Neutrophil (primary cell): ENCODE measurements at regions not wholly inside any gene's neighbourhood (a gene's known extent, or its start where the extent isn't known, plus 50 kb on each side); places are given as distances from the start of the nearest gene placed in this dataset.
A peak's percentile ranks its signal among the peaks of the same experiment; 100 is the strongest.
"Not testable (repeated sequence)": the region's sequence is repeated elsewhere in the genome, so short reads cannot be mapped to it uniquely, and the experiment has no call there.

Experiments
- H3K27ac ChIP-seq: fragments of 200-600 bp; sonication (generic); 2 replicates; pipeline ENCODE4 v1.5.1; 2016; ENCODE audit warnings: mild to moderate bottlenecking, moderate library complexity
- H3K27me3 ChIP-seq: fragments of 200-600 bp; sonication (generic); 2 replicates; pipeline ENCODE4 v1.6.0; 2016; ENCODE audit warnings: mild to moderate bottlenecking
- H3K36me3 ChIP-seq: fragments of 200-600 bp; sonication (generic); 2 replicates; pipeline ENCODE4 v1.5.1; 2017
- H3K4me1 ChIP-seq, 2 experiments: fragments of 200-600 bp in 1 of 2; sonication (generic) in 1 of 2; 1 replicate in 1 of 2; 2 replicates in 1 of 2; pipeline versions ENCODE4 v1.5.1 to v1.6.1; 2013 to 2016; ENCODE audit warnings: low read depth in 1 of 2, low read length in 1 of 2, mild to moderate bottlenecking in 1 of 2, moderate library complexity in 1 of 2; ENCODE audit not compliant: control insufficient read depth in 1 of 2, insufficient read depth in 1 of 2
- H3K4me3 ChIP-seq, 2 experiments: fragments of 200-600 bp in 1 of 2; sonication (generic) in 1 of 2; 1 replicate in 1 of 2; 2 replicates in 1 of 2; pipeline ENCODE4 v1.5.1; 2013 to 2016; ENCODE audit warnings: low read depth in 1 of 2, low read length in 1 of 2, mild to moderate bottlenecking in 1 of 2, moderate library complexity in 1 of 2
- H3K9me3 ChIP-seq: fragments of 200-600 bp; sonication (generic); 2 replicates; pipeline ENCODE4 v1.5.1; 2016
- TF ChIP-seq, protein P1 (sequence below): fragments of 200-600 bp; sonication (generic); IDR thresholded peaks from 2 replicates; pipeline ENCODE4 v1.5.1; 2016; ENCODE audit warnings: antibody characterized with exemption

DNA sequence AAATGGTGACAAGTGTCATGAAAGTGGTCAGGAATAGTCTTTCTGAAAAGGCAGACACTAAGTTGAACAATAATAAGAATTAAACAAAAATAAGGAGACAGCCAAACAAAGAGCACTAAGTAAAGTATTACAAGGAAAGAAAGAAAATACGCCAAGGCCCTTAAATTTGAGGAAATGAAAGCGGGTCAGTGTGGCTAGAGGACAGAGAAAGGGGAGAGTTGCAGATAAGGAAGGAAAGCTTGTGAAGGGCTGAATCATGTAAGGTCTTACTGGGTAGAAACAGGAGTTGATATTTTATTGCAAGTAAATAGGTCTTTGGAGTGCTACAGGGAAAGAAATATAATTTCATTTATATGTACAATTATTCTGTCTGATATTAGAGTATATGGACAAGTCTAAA is 732.1 kb downstream of the EPHA7 start:
- Histone ChIP-seq H3K4me3 (no peak overlapping the region), H3K27me3 (no peaks in the 10 kb centered on the region), H3K27ac (no peak overlapping the region), H3K4me1 (no peaks in the 10 kb centered on the region), H3K36me3 (no peaks in the 10 kb centered on the region), H3K9me3 (no peaks in the 10 kb centered on the region)
- TF ChIP-seq, protein P1, sequence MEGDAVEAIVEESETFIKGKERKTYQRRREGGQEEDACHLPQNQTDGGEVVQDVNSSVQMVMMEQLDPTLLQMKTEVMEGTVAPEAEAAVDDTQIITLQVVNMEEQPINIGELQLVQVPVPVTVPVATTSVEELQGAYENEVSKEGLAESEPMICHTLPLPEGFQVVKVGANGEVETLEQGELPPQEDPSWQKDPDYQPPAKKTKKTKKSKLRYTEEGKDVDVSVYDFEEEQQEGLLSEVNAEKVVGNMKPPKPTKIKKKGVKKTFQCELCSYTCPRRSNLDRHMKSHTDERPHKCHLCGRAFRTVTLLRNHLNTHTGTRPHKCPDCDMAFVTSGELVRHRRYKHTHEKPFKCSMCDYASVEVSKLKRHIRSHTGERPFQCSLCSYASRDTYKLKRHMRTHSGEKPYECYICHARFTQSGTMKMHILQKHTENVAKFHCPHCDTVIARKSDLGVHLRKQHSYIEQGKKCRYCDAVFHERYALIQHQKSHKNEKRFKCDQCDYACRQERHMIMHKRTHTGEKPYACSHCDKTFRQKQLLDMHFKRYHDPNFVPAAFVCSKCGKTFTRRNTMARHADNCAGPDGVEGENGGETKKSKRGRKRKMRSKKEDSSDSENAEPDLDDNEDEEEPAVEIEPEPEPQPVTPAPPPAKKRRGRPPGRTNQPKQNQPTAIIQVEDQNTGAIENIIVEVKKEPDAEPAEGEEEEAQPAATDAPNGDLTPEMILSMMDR, result no peak

DNA sequence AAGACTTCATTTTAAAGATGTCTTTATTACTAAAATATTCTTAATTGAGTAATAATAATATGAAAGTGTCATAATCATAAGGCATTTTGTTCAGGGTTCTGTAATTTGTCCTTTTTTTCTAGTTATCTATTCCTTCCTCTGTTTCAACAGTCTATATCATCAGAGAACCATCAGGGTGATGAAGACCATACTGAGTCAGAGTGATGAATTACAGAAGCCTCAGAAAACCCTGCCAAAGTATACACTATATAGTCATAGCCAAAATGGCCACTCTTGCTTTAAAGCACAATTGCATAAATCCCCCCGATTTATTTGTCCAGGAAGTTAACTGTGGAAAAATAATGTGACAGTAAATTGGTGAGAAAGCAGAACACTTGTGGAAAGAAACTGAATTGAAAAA is 735.0 kb downstream of the EPHA7 start:
- Histone ChIP-seq H3K4me3 (no peak overlapping the region), H3K4me1 (no peaks in the 10 kb centered on the region), H3K27ac (no peak overlapping the region), H3K36me3 (no peaks in the 10 kb centered on the region), H3K9me3 (no peaks in the 10 kb centered on the region), H3K27me3 (no peaks in the 10 kb centered on the region)
- TF ChIP-seq, protein P1, result no peak

DNA sequence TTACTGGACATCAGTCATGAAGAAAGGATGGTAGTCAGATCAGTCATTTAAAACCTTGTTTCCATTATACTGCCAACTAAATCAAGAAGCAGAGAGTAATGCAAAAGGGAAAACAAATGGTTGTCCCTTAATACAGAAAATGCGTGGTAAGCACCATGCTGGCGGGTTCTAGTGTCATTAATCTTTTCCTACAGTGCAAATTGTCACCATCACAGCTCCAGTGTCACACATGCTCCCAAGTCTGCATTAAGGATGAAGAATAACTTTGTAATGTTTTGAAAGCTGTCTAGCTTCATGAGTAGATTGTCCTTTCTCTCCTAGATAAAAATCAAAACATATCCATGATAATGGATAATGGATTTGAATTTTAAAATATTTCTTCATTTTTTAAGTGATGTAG is 735.6 kb downstream of the EPHA7 start:
- H3K36me3 ChIP-seq, result no peaks in the 10 kb centered on the region
- TF ChIP-seq, protein P1, result no peak
- H3K9me3 ChIP-seq, result no peaks in the 10 kb centered on the region

DNA sequence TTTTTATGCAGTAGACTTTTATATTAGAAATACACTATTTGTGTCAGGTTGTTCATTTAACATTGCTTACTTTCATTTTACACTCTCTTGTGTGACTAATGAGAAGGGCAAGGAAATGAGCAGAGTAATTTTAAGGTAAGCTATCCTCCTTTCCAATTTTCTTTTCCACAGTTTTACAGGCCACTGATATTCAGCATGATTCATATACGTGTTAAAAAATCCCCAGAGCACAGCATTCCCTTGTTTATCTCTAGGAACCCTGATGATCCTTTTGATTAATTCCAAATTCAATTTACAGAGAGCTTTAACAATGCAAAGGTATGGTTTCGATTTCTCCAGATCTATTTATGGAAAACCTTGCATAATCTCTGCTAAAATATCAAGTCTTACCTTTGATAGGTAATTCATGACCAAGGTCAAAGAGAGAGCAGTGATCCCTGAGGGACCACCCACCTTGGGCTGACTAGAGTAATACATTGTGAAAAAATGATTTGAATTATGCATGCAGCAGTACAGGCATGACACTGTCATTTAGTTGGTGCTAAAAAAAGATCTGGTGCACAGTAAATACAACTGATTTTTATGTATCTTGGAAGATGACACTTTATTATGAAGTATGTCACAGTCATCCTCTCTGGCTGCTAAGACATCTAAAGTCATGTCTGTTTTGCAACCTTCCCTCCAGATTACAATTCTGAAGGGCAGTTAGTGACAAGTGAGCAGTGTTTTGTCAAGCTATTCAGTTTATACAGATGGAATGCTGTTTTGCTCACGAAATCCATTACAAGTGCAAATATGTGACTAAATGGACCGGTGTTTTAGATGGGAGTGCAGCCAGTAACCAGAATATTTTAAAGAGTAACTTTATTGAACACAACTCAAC is 736.6 kb downstream of the EPHA7 start:
- H3K27me3 ChIP-seq, result no peaks in the 10 kb centered on the region
- no peaks in the 10 kb centered on the region for H3K36me3 ChIP-seq

More for the DNA sequence above, 735.6 kb downstream of the EPHA7 start:
- Histone ChIP-seq H3K27me3 (no peaks in the 10 kb centered on the region), H3K4me3 (no peak overlapping the region), H3K27ac (no peak overlapping the region), H3K4me1 (no peaks in the 10 kb centered on the region)

DNA sequence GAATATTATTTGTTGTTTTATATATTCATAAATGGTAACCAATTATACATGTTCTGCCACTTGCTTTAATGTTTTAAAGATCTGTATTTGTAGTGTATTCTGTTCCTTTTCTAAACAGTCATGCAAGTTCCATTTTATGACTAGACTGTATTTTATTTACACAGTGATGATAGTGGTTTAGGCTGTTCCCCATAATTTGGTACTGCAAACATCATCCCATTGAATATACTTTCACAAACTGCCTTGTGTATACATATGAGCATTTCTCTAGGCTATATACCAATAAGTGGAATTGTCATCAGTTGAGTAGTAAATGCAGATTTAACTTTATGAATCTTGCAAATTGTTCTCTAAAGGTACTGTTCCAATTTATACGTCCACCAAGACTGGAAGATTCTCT is 738.0 kb downstream of the EPHA7 start:
- Histone ChIP-seq H3K4me3 (no peak overlapping the region), H3K36me3 (no peaks in the 10 kb centered on the region), H3K9me3 (no peaks in the 10 kb centered on the region), H3K27me3 (no peaks in the 10 kb centered on the region), H3K4me1 (no peaks in the 10 kb centered on the region), H3K27ac (no peak overlapping the region)
- TF ChIP-seq, protein P1, result no peak

More for the DNA sequence above, 736.6 kb downstream of the EPHA7 start:
- Histone ChIP-seq H3K27ac (no peak overlapping the region), H3K4me3 (no peak overlapping the region), H3K9me3 (no peaks in the 10 kb centered on the region), H3K4me1 (no peaks in the 10 kb centered on the region)
- TF ChIP-seq, protein P1, result no peak

DNA sequence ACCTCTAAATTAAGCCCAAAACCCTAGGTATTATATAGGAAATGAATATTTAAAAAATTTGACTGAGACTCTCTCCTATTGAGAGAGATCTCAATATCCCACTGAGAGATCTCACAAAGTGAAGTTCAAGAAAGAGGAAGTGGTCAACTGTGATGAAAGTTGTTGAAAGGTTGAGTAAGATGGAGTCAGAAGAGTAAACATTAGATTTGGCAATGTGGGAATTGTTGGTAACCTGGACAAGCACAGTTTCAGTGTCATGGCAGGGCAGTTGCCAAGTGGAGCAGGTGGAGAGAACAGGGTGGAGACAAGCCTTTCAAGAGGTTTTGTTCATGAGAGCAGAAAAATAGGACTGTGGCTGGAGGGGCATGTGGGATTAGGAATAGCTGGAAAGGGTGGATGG is 747.9 kb downstream of the EPHA7 start:
- not testable (repeated sequence) for H3K27me3 ChIP-seq, H3K36me3 ChIP-seq, H3K9me3 ChIP-seq
- peak overlapping the region in 1 of 2 experiments; percentile 18 for H3K4me3 ChIP-seq
- peaks cover 8 to 33% of the 10 kb centered on the region in 2 experiments for H3K4me1 ChIP-seq
- peak overlapping the region; percentile 40 for H3K27ac ChIP-seq
